ENCODE measurements at regions not wholly inside any gene's neighbourhood (a gene's known extent, or its start where the extent isn't known, plus 50 kb on each side); places are given as distances from the start of the nearest gene placed in this dataset.
"Not testable (repeated sequence)": the region's sequence is repeated elsewhere in the genome, so short reads cannot be mapped to it uniquely, and the experiment has no call there.

- DNase-seq (ENCODE audit: low spot score), result no peak
- no peaks in the 10 kb centered on the region for H3K36me3 ChIP-seq (replicated peaks; ENCODE audit: insufficient read depth, low read depth)
- no peak overlapping the region for H3K4me2 ChIP-seq
- 69% methylated on average over 2 of the region's 2 CpGs for WGBS (ENCODE audit: low lambda C conversion rate, missing lambda C conversion rate)
- no peaks in the 10 kb centered on the region for H3K4me1 ChIP-seq (ENCODE audit: insufficient read depth)
- no peaks in the 10 kb centered on the region for H3K9me3 ChIP-seq (ENCODE audit: low read depth)
- no peaks in the 10 kb centered on the region for H3K27me3 ChIP-seq
- no peak overlapping the region for H3K4me3 ChIP-seq
- no peaks in the 10 kb centered on the region for H4K20me1 ChIP-seq (ENCODE audit: insufficient read depth, poor library complexity, severe bottlenecking)
- no peak overlapping the region for H2AFZ ChIP-seq
- no peak overlapping the region for H3K27ac ChIP-seq
- no peak for TF ChIP-seq EZH2phosphoT487 (IDR thresholded peaks at IDR 0.05; ENCODE audit: low read depth, severe bottlenecking, unreplicated experiment)
- no peak for TF ChIP-seq CTCF (IDR thresholded peaks at IDR 0.05; ENCODE audit: poor library complexity)
- TF ChIP-seq EZH2 (IDR thresholded peaks at IDR 0.05; ENCODE audit: borderline replicate concordance), result no peak
- no peaks in the 10 kb centered on the region for H3K79me2 ChIP-seq
- no peaks in the 10 kb centered on the region for H3K9me2 ChIP-seq (replicated peaks; ENCODE audit: insufficient read depth)
Observed at GRCh38 chr6:76764057-76764456, 691.6 kb upstream of the IMPG1 start.

GRCh38 chr6:76752841-76753240, 680.4 kb upstream of the IMPG1 start:
- H3K4me1 ChIP-seq (ENCODE audit: insufficient read depth), result no peaks in the 10 kb centered on the region
- H3K9me2 ChIP-seq (replicated peaks; ENCODE audit: insufficient read depth), result no peaks in the 10 kb centered on the region
- TF ChIP-seq EZH2phosphoT487 (IDR thresholded peaks at IDR 0.05; ENCODE audit: low read depth, severe bottlenecking, unreplicated experiment), result no peak
- H4K20me1 ChIP-seq (ENCODE audit: insufficient read depth, poor library complexity, severe bottlenecking), result no peaks in the 10 kb centered on the region
- H3K9me3 ChIP-seq (ENCODE audit: low read depth), result no peaks in the 10 kb centered on the region
- H2AFZ ChIP-seq, result no peak overlapping the region
- DNase-seq (ENCODE audit: low spot score), result no peak
- WGBS (ENCODE audit: low lambda C conversion rate, missing lambda C conversion rate), result 86% methylated on average over 2 of the region's 2 CpGs
- no peaks in the 10 kb centered on the region for H3K79me2 ChIP-seq
- H3K36me3 ChIP-seq (replicated peaks; ENCODE audit: insufficient read depth, low read depth), result no peaks in the 10 kb centered on the region
- H3K4me2 ChIP-seq, result no peak overlapping the region
- no peak overlapping the region for H3K27ac ChIP-seq
- H3K27me3 ChIP-seq, result no peaks in the 10 kb centered on the region
- no peak overlapping the region for H3K4me3 ChIP-seq

- H3K9me3 ChIP-seq (ENCODE audit: low read depth); H3K4me1 ChIP-seq (ENCODE audit: insufficient read depth); H3K4me3 ChIP-seq; H3K27me3 ChIP-seq; DNase-seq (ENCODE audit: low spot score); H3K79me2 ChIP-seq; H3K36me3 ChIP-seq (replicated peaks; ENCODE audit: insufficient read depth, low read depth); H3K4me2 ChIP-seq; H2AFZ ChIP-seq; H4K20me1 ChIP-seq (ENCODE audit: insufficient read depth, poor library complexity, severe bottlenecking); H3K9me2 ChIP-seq (replicated peaks; ENCODE audit: insufficient read depth); H3K27ac ChIP-seq: not testable (repeated sequence)
- 100% methylated on average over 1 of the region's 3 CpGs for WGBS (ENCODE audit: low lambda C conversion rate, missing lambda C conversion rate)
Observed at GRCh38 chr6:76745388-76745787, 672.9 kb upstream of the IMPG1 start.

- H3K36me3 ChIP-seq (replicated peaks; ENCODE audit: insufficient read depth, low read depth); DNase-seq (ENCODE audit: low spot score); H3K27me3 ChIP-seq; H3K9me2 ChIP-seq (replicated peaks; ENCODE audit: insufficient read depth); H3K9me3 ChIP-seq (ENCODE audit: low read depth); H3K4me3 ChIP-seq; H3K4me1 ChIP-seq (ENCODE audit: insufficient read depth); H2AFZ ChIP-seq; H3K79me2 ChIP-seq; H4K20me1 ChIP-seq (ENCODE audit: insufficient read depth, poor library complexity, severe bottlenecking); H3K27ac ChIP-seq; H3K4me2 ChIP-seq: not testable (repeated sequence)
- 97% methylated on average over 5 of the region's 38 CpGs for WGBS (ENCODE audit: low lambda C conversion rate, missing lambda C conversion rate)
Observed at GRCh38 chr6:76744151-76744720, 671.8 kb upstream of the IMPG1 start.

GRCh38 chr6:76742919-76743318, 670.5 kb upstream of the IMPG1 start:
- Histone ChIP-seq H3K79me2 (no peaks in the 10 kb centered on the region), H4K20me1 (ENCODE audit: insufficient read depth, poor library complexity, severe bottlenecking) (no peaks in the 10 kb centered on the region), H3K4me1 (ENCODE audit: insufficient read depth) (no peaks in the 10 kb centered on the region), H3K9me3 (ENCODE audit: low read depth) (no peaks in the 10 kb centered on the region), H3K36me3 (replicated peaks; ENCODE audit: insufficient read depth, low read depth) (no peaks in the 10 kb centered on the region), H3K27ac (no peak overlapping the region), H3K4me3 (no peak overlapping the region), H2AFZ (no peak overlapping the region), H3K27me3 (no peaks in the 10 kb centered on the region), H3K9me2 (replicated peaks; ENCODE audit: insufficient read depth) (no peaks in the 10 kb centered on the region), H3K4me2 (no peak overlapping the region)
- no peak for DNase-seq (ENCODE audit: low spot score)
- no peak for TF ChIP-seq CTCF (IDR thresholded peaks at IDR 0.05; ENCODE audit: poor library complexity)
- TF ChIP-seq EZH2 (IDR thresholded peaks at IDR 0.05; ENCODE audit: borderline replicate concordance), result no peak
- TF ChIP-seq EZH2phosphoT487 (IDR thresholded peaks at IDR 0.05; ENCODE audit: low read depth, severe bottlenecking, unreplicated experiment), result no peak
- WGBS (ENCODE audit: low lambda C conversion rate, missing lambda C conversion rate), result 83% methylated on average over 2 of the region's 2 CpGs

All from hepatocyte (in vitro differentiated cells).